Lung (tissue), 11 donors: ENCODE measurements at regions not wholly inside any gene's neighbourhood (a gene's known extent, or its start where the extent isn't known, plus 50 kb on each side); places are given as distances from the start of the nearest gene placed in this dataset.

Experiments
- ATAC-seq: fragments of 200-7000 bp; cut with Tn5 transposase; one replicate; pipeline ENCODE4 v1.9.1; 2020; ENCODE audit warnings: moderate number of reproducible peaks; ENCODE audit not compliant: insufficient read depth, low FRiP score
- DNase-seq, 3 donors: peaks; one replicate each; pipeline ENCODE4 v3.0.0-alpha.2; 2013 to 2017
- H3K27ac ChIP-seq, 2 donors: one replicate each; pipeline ENCODE4 v1.5.1; 2013; ENCODE audit warnings: mild to moderate bottlenecking in 2 of 2, moderate library complexity in 2 of 2, control low read depth in 1 of 2, inconsistent platforms in 1 of 2, low read depth in 1 of 2, low read length in 1 of 2
- H3K27me3 ChIP-seq, 3 donors: one replicate each; pipeline ENCODE4 v1.5.1; 2013; ENCODE audit warnings: low read length in 2 of 3; ENCODE audit not compliant: control insufficient read depth in 3 of 3, insufficient read depth in 3 of 3
- H3K36me3 ChIP-seq, 4 donors: one replicate each; pipeline ENCODE4 v1.5.1; 2013; ENCODE audit warnings: low read length in 4 of 4, mild to moderate bottlenecking in 1 of 4, moderate library complexity in 1 of 4; ENCODE audit not compliant: control insufficient read depth in 4 of 4, insufficient read depth in 4 of 4
- H3K4me1 ChIP-seq, 5 donors: one replicate each; pipeline ENCODE4 v1.5.1; 2013; ENCODE audit warnings: low read length in 5 of 5, mild to moderate bottlenecking in 2 of 5, moderate library complexity in 1 of 5; ENCODE audit not compliant: control insufficient read depth in 5 of 5, insufficient read depth in 5 of 5
- H3K4me3 ChIP-seq: one replicate; pipeline ENCODE4 v1.5.1; 2013; ENCODE audit warnings: mild to moderate bottlenecking, control low read depth, moderate library complexity
- H3K9ac ChIP-seq, 2 donors: one replicate each; pipeline ENCODE4 v1.5.1; 2013; ENCODE audit warnings: low read length in 2 of 2, control low read depth in 1 of 2; ENCODE audit not compliant: insufficient read depth in 1 of 2
- H3K9me3 ChIP-seq, 4 donors: one replicate each; pipeline ENCODE4 v1.5.1; 2013; ENCODE audit warnings: low read length in 3 of 4, mild to moderate bottlenecking in 1 of 4, moderate library complexity in 1 of 4; ENCODE audit not compliant: control insufficient read depth in 4 of 4, insufficient read depth in 3 of 4
- WGBS, 2 donors: extraction: QIAGEN DNeasy Blood & Tissue Kit; methylation state at CpG; one replicate each; pipeline ENCODE4 v1.1.7; 2013; 5-methylcytosine and 5-hydroxymethylcytosine counted together
- TF ChIP-seq, protein P1 (sequence below): IDR thresholded peaks from 2 replicates; pipeline ENCODE4 v1.5.1; 2012; ENCODE audit warnings: mild to moderate bottlenecking; ENCODE audit errors: control extremely low read depth, extremely low read depth
- donor health status: control.
- donor health status: control.
- donor health status: Bipolar disorder and iron deficiency.
- donor health status: healthy.
- donor health status: DM: yes; HTN: yes; CAD: no.

DNA sequence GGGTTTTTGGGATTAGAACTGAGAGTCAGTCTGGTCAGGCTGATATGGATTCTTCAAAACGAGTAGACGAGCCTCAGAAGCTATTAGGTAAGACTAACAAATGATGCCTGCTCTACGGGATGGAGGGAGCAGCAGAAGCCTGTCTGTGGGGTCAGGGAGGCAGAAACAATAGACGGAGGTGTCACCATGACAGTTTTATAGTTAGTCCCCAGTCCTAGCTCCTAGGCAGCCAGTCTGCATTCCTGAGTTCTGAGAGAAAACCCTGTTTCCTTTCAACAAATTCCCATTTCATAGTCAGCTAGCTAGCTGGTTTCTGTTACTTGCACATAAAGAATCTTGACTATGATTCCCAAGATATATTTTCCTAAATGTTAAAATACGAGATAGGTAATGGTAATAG, 542.1 kb downstream of the PID1 start:
- no peaks in the 10 kb centered on the region for H3K4me1 ChIP-seq
- no peak overlapping the region for H3K9ac ChIP-seq
- no peaks in the 10 kb centered on the region for H3K27me3 ChIP-seq
- no peak overlapping the region for H3K4me3 ChIP-seq
- TF ChIP-seq, protein P1, sequence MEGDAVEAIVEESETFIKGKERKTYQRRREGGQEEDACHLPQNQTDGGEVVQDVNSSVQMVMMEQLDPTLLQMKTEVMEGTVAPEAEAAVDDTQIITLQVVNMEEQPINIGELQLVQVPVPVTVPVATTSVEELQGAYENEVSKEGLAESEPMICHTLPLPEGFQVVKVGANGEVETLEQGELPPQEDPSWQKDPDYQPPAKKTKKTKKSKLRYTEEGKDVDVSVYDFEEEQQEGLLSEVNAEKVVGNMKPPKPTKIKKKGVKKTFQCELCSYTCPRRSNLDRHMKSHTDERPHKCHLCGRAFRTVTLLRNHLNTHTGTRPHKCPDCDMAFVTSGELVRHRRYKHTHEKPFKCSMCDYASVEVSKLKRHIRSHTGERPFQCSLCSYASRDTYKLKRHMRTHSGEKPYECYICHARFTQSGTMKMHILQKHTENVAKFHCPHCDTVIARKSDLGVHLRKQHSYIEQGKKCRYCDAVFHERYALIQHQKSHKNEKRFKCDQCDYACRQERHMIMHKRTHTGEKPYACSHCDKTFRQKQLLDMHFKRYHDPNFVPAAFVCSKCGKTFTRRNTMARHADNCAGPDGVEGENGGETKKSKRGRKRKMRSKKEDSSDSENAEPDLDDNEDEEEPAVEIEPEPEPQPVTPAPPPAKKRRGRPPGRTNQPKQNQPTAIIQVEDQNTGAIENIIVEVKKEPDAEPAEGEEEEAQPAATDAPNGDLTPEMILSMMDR = no peak
- WGBS, 2 donors = 40 to 53% methylated on average over 5 of the region's 5 CpGs
- DNase-seq = no peak
- no peak overlapping the region for H3K27ac ChIP-seq
- H3K9me3 ChIP-seq = no peaks in the 10 kb centered on the region
- H3K36me3 ChIP-seq = no peaks in the 10 kb centered on the region
- ATAC-seq = no peak

DNA sequence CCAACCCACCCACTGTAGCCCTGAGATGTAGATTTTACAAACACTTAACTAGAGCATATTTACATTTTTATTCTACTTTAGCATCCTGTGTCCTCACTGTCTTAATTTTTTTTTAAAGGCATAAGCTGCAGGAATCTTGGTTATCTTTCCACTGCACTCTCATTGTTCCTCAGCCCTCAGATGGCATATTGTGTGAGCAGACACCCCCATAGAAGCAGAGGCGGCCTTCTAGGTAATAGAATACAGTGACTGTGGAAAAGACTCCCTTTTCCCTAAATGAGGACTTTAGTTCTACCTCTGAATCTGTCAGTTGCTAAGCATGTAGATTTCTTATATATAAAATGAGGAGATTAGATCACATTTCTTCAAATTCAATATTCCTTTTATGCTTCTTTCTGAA, 543.5 kb upstream of the SPHKAP start:
- no peaks in the 10 kb centered on the region for H3K27me3 ChIP-seq
- no peak overlapping the region for H3K9ac ChIP-seq
- no peaks in the 10 kb centered on the region for H3K36me3 ChIP-seq
- TF ChIP-seq, protein P1 = no peak
- H3K4me3 ChIP-seq = no peak overlapping the region
- H3K9me3 ChIP-seq = no peaks in the 10 kb centered on the region
- DNase-seq (no peak), ATAC-seq (no peak)
- no peaks in the 10 kb centered on the region for H3K4me1 ChIP-seq
- 74 to 83% methylated on average over 1 of the region's 1 CpG for WGBS, 2 donors
- no peak overlapping the region for H3K27ac ChIP-seq

DNA sequence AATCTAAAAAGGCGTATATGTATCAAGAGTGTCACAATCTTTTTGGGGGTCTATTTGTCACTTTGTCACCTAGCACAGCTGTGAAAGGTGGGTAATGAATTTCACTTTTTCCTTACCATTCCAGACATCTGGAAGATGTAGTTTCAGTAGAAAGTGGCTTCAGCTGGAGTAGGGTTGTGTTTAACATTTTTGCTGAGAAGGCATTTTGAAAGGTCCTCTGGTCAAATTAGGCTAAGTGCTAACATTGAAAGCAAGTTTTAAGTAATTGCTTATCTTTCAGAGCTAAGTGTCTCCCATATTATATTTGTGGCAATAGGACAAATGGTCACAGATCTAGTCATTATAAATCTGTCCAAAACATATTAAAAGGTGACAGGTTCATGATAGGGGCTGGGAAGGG, 542.1 kb upstream of the SPHKAP start:
- H3K4me1 ChIP-seq = no peaks in the 10 kb centered on the region
- H3K9ac ChIP-seq = no peak overlapping the region
- H3K27me3 ChIP-seq = no peaks in the 10 kb centered on the region
- 94 to 97% methylated on average over 1 of the region's 1 CpG for WGBS, 2 donors
- H3K4me3 ChIP-seq = no peak overlapping the region
- H3K27ac ChIP-seq = no peak overlapping the region
- TF ChIP-seq, protein P1 = no peak
- no peaks in the 10 kb centered on the region for H3K9me3 ChIP-seq
- DNase-seq (no peak), ATAC-seq (no peak)
- no peaks in the 10 kb centered on the region for H3K36me3 ChIP-seq

DNA sequence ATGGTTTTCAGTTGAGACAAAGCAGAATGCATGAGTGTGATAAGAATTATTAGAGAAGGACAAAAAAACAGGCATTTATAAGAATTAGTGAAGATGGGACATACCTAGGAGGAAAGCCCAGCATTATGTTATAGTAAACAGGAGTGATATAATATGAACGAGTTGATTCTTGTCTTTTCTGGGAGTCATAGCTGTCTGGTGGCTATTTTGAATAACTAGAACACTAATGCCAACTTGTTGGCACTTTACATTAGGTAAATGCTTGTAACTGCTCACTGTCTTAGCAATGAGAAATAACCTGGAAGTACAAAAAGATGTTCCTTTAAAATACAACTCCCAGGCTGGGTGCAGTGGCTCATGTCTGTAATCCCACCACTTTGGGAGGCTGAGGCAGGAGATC, 540.8 kb upstream of the SPHKAP start:
- 44 to 60% methylated on average over 1 of the region's 1 CpG for WGBS, 2 donors

More for the DNA sequence above, 540.8 kb upstream of the SPHKAP start:
- Histone ChIP-seq H3K36me3 (no peaks in the 10 kb centered on the region), H3K9ac (no peak overlapping the region), H3K9me3 (no peaks in the 10 kb centered on the region), H3K4me1 (no peaks in the 10 kb centered on the region), H3K27me3 (no peaks in the 10 kb centered on the region), H3K4me3 (no peak overlapping the region), H3K27ac (no peak overlapping the region)
- TF ChIP-seq, protein P1 = no peak
- no peak for DNase-seq
- no peak for ATAC-seq
